Left ventricle myocardium inferior (tissue), 1 donor: ENCODE measurements at regions not wholly inside any gene's neighbourhood (a gene's known extent, or its start where the extent isn't known, plus 50 kb on each side); places are given as distances from the start of the nearest gene placed in this dataset.
A peak's percentile ranks its signal among the peaks of the same experiment; 100 is the strongest.

Source experiments
- DNase-seq: peaks from one replicate; pipeline ENCODE4 v3.0.0-alpha.2; 2020
- H3K27ac ChIP-seq: fragments of 200-600 bp; replicated peaks from 2 replicates; pipeline ENCODE4 v1.8.0; 2021
- H3K27me3 ChIP-seq: fragments of 200-600 bp; 2 replicates; pipeline ENCODE4 v1.8.0; 2021; ENCODE audit warnings: low read depth
- H3K36me3 ChIP-seq: fragments of 200-600 bp; 2 replicates; pipeline ENCODE4 v1.8.0; 2021
- H3K4me1 ChIP-seq: fragments of 200-600 bp; 2 replicates; pipeline ENCODE4 v1.8.0; 2021
- H3K4me3 ChIP-seq: fragments of 200-600 bp; 2 replicates; pipeline ENCODE4 v1.8.0; 2021; ENCODE audit warnings: mild to moderate bottlenecking, moderate library complexity
- H3K9me3 ChIP-seq: fragments of 200-600 bp; replicated peaks from 2 replicates; pipeline ENCODE4 v1.8.0; 2021
- intact Hi-C: fragments of 100-400 bp; cut with micrococcal nuclease; formaldehyde crosslinking; loops from one replicate; pipeline ENCODE4 v1.11.0; 2022
- TF ChIP-seq, protein P1 (sequence below): fragments of 200-600 bp; IDR thresholded peaks from 2 replicates; pipeline ENCODE4 v1.8.0; 2021; ENCODE audit warnings: antibody characterized with exemption, mild to moderate bottlenecking, borderline replicate concordance
- donor health status: DM: no; HTN: yes; CAD: no; lungs with severe emphysema.

DNA sequence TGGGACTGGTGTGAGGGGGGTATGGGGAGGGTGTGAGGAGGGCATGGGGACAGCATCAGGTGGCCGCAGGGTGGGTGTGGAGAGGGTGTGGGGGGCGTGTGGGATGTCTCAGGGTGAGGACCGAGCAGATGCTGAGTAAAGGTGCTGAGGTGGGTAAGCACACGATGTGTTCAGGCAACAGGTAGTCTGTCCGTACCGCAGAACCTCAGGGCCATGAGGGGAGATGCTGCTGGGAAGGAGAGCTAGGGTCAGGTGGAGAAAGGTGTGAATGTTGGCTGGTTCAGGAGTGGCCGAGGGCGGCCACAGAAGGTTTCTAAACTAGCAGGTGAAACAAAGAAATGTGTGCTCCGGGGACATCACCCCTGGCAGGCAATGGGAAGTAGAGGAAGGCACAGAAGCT lies 80.0 kb upstream of the CDH5 start:
- intact Hi-C loops, result no loop called here

DNA sequence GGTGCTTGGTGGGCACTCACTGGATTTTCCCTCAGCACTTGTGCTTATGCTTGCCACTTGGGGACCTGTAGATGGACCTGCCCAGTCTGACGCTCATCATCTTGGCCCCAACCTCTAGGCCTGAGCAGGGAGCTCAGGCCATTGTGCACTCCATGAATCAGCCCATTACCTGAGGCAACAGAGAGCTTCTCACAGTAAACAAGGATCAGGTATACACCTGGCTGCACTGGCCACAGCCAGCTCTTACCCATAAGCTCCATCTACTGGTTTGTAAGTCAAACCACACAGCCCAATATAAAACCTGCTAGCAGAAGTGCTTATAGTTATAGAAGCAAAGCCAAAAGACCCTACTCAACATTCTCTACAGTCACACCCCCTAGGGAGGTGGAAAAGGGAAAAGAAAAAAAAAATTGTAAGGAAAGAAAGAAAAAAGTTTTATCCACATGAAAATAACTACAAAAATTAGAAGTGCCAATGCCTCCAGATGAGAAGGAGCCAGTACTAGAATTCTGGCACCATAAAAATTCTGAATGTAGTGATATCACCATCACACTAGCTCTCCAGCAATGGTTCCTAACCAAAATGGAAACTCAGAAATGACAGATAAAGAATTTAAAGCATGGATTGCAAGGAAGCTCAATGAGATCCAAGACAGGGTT lies 87.8 kb upstream of the CDH5 start:
- TF ChIP-seq, protein P1, sequence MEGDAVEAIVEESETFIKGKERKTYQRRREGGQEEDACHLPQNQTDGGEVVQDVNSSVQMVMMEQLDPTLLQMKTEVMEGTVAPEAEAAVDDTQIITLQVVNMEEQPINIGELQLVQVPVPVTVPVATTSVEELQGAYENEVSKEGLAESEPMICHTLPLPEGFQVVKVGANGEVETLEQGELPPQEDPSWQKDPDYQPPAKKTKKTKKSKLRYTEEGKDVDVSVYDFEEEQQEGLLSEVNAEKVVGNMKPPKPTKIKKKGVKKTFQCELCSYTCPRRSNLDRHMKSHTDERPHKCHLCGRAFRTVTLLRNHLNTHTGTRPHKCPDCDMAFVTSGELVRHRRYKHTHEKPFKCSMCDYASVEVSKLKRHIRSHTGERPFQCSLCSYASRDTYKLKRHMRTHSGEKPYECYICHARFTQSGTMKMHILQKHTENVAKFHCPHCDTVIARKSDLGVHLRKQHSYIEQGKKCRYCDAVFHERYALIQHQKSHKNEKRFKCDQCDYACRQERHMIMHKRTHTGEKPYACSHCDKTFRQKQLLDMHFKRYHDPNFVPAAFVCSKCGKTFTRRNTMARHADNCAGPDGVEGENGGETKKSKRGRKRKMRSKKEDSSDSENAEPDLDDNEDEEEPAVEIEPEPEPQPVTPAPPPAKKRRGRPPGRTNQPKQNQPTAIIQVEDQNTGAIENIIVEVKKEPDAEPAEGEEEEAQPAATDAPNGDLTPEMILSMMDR, result no peak
- DNase-seq, result no peak
- Histone ChIP-seq H3K27ac (no peak overlapping the region), H3K27me3 (no peaks in the 10 kb centered on the region), H3K4me1 (no peaks in the 10 kb centered on the region), H3K36me3 (no peaks in the 10 kb centered on the region), H3K9me3 (peaks cover 32% of the 10 kb centered on the region), H3K4me3 (no peak overlapping the region)
- intact Hi-C loops, result no loop called here

More for the DNA sequence above, 80.0 kb upstream of the CDH5 start:
- TF ChIP-seq, protein P1, result no peak
- H3K36me3 ChIP-seq, result no peaks in the 10 kb centered on the region
- H3K27me3 ChIP-seq, result no peaks in the 10 kb centered on the region
- H3K4me1 ChIP-seq, result no peaks in the 10 kb centered on the region
- no peak overlapping the region for H3K4me3 ChIP-seq
- H3K27ac ChIP-seq, result no peak overlapping the region
- no peaks in the 10 kb centered on the region for H3K9me3 ChIP-seq
- no peak for DNase-seq

DNA sequence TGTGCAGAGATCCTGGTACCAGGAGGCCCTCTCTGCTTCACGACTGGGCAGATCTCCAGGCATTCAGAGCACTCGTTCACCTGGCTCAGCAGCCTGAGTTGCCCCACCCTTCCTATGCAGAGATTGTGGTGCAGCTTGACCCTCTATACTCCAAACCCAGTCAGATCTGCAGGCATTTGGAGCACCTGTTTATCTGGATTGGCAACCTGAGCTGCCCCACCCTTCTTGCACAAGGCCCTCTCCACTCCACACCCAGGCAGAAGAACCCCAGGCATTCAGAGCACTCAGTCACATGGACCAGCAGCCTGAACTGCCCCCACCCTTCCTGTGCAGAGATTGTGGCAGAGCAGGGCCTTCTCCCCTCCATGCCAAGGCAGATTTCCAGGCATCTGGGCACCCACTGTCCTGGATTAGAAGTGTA lies 88.4 kb upstream of the CDH5 start:
- H3K27me3 ChIP-seq, result no peaks in the 10 kb centered on the region
- H3K4me3 ChIP-seq, result no peak overlapping the region
- intact Hi-C loops, result no loop called here
- peaks cover 32% of the 10 kb centered on the region for H3K9me3 ChIP-seq
- H3K36me3 ChIP-seq, result no peaks in the 10 kb centered on the region
- H3K27ac ChIP-seq, result no peak overlapping the region
- no peaks in the 10 kb centered on the region for H3K4me1 ChIP-seq
- no peak for DNase-seq
- TF ChIP-seq, protein P1, result no peak

DNA sequence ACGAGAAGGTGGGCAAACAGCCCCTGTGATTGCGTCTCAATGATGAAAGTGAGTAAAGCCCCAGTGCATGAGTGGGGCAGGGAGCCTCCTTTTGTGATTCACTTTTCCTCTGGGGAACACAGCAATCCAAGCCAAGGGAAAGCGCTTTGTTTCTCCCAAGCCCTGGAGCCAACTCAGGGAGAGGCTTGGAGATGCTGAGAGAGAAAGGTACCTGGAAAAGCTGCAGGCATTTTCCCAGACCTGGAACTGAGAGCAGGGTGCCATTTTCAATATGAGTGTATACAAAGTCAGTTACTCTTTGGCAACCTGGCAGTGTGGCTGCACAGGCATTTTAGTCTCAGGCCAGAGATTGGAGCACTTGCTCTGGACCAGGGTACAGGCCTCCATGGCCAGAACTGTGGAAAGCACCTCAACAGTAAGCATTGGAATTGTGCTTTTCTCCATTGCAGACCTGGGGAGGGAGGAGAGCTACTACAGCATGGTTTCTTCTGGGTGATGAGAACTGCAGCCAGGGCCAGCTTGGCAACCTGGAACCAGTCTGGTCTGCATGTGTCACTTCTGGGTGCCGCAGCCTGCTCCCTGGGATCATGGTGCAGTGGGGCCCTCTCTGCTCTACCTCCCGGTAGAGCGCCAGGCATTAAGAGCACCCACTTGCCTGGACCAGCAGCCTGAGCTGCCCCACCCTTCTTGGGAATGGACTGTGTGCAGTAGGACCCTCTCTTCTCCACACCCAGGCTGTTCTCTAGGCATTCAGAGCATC lies 89.0 kb upstream of the CDH5 start:
- DNase-seq, result no peak
- intact Hi-C loops, result no loop called here
- no peaks in the 10 kb centered on the region for H3K4me1 ChIP-seq
- H3K27ac ChIP-seq, result no peak overlapping the region
- no peaks in the 10 kb centered on the region for H3K27me3 ChIP-seq
- TF ChIP-seq, protein P1, result no peak
- no peak overlapping the region for H3K4me3 ChIP-seq
- no peaks in the 10 kb centered on the region for H3K36me3 ChIP-seq
- H3K9me3 ChIP-seq, result peaks cover 32% of the 10 kb centered on the region

DNA sequence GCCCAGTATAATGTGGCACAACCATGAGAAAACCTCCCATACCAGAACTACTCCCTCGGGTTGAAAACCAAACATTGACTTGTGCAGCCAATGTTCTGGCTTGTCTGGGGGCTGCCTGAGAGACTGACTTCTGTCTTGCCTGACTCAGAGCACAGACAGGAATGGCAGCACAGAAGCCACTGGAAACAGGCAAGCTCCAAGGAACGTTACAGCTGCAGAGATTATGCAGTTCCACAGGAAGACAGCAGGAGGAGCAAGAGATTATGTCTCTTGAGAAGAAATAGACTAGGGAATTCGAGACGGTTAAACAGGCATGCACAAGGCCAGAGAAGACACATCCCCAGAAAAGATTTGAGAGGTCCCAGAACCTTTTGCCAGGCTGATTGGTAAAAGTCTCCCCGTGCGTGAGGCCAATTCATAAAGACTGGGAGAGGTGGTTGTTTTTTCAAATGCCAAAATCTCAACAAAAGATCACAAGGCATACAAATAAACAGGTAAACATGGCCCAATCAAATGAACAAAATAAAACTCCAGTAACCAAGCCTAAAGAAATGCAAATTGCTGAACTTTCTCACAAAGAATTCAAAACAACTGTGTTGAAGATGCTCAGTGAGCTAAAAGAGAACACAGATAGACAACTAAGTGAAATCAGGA lies 90.6 kb upstream of the CDH5 start:
- Histone ChIP-seq H3K27ac (no peak overlapping the region), H3K4me1 (no peaks in the 10 kb centered on the region), H3K27me3 (peaks cover 5% of the 10 kb centered on the region), H3K36me3 (no peaks in the 10 kb centered on the region), H3K4me3 (no peak overlapping the region), H3K9me3 (peaks cover 32% of the 10 kb centered on the region)
- TF ChIP-seq, protein P1, result peak; percentile 65
- no peak for DNase-seq
- intact Hi-C loops, result no loop called here
